Osteoblast (primary cell): ENCODE measurements at regions not wholly inside any gene's neighbourhood (a gene's known extent, or its start where the extent isn't known, plus 50 kb on each side); places are given as distances from the start of the nearest gene placed in this dataset.

Experiments used
- DNase-seq: peaks from one replicate; pipeline ENCODE4 v3.0.0; 2011; ENCODE audit warnings: low spot score, mixed read lengths; ENCODE audit not compliant: insufficient read length; ENCODE audit errors: missing footprints
- H2AFZ ChIP-seq: 2 replicates; pipeline ENCODE4 v1.6.0; 2011; ENCODE audit warnings: mild to moderate bottlenecking, low read length
- H3K27ac ChIP-seq: 2 replicates; pipeline ENCODE4 v1.5.1; 2011; ENCODE audit warnings: mild to moderate bottlenecking, low read depth, low read length, moderate library complexity
- H3K27me3 ChIP-seq: 2 replicates; pipeline ENCODE4 v1.6.0; 2012; ENCODE audit warnings: mild to moderate bottlenecking, control low read depth, inconsistent platforms, low read length, moderate library complexity; ENCODE audit not compliant: insufficient read depth
- H3K36me3 ChIP-seq: 2 replicates; pipeline ENCODE4 v1.5.1; 2011; ENCODE audit warnings: mild to moderate bottlenecking, low read length, control low read depth, moderate library complexity; ENCODE audit not compliant: insufficient read depth
- H3K4me1 ChIP-seq: 2 replicates; pipeline ENCODE4 v1.5.1; 2011; ENCODE audit warnings: mild to moderate bottlenecking, low read length, control low read depth, moderate library complexity; ENCODE audit not compliant: insufficient read depth
- H3K4me2 ChIP-seq: 2 replicates; pipeline ENCODE4 v1.6.0; 2011; ENCODE audit warnings: mild to moderate bottlenecking, low read length; ENCODE audit not compliant: insufficient read depth
- H3K4me3 ChIP-seq: fragments of 200-600 bp; sonication (generic); 3 replicates; pipeline ENCODE4 v1.5.1; 2012; ENCODE audit warnings: mild to moderate bottlenecking, low read length, inconsistent platforms; ENCODE audit not compliant: insufficient read depth
- H3K79me2 ChIP-seq: 2 replicates; pipeline ENCODE4 v1.6.0; 2012; ENCODE audit warnings: mild to moderate bottlenecking, low read length, control low read depth, inconsistent platforms; ENCODE audit not compliant: insufficient read depth
- H3K9me3 ChIP-seq: 2 replicates; pipeline ENCODE4 v1.5.1; 2011; ENCODE audit warnings: low read depth, low read length, control low read depth
- H4K20me1 ChIP-seq: 2 replicates; pipeline ENCODE4 v1.6.0; 2012; ENCODE audit warnings: mild to moderate bottlenecking, low read length, control low read depth; ENCODE audit not compliant: insufficient read depth
- TF ChIP-seq, protein P1 (sequence below): IDR thresholded peaks from 2 replicates; pipeline ENCODE4 v1.5.1; 2011; ENCODE audit warnings: mild to moderate bottlenecking, low read depth, low read length, moderate library complexity; ENCODE audit errors: extremely low read depth

DNA sequence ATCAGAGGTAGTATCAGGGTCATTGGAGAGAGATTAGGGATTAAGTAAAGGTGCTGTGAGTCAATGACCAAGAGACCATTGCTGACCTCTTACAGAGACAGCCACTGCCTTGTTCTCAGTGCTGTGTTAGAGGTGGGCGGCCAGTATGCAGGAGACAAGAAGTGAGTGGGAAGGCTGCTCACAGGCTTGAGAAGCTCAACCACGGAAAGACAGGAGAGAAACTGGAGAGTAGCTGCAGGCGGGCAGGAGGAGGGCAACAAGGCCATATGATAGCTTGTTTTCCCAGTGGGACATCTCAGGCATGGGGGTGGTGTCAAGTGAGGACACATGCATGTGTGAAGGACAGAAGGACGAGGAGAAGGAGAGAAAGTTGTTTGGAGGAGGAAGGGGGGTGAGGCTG lies 237.3 kb downstream of the PDCD6IP start:
- H3K79me2 ChIP-seq, result no peaks in the 10 kb centered on the region
- no peak overlapping the region for H3K27ac ChIP-seq
- H3K4me3 ChIP-seq, result no peak overlapping the region
- peak overlapping the region; percentile 22 for H2AFZ ChIP-seq
- no peaks in the 10 kb centered on the region for H3K4me1 ChIP-seq
- no peaks in the 10 kb centered on the region for H3K36me3 ChIP-seq
- DNase-seq, result peak; percentile 41
- H3K9me3 ChIP-seq, result no peaks in the 10 kb centered on the region
- H3K4me2 ChIP-seq, result no peak overlapping the region
- no peaks in the 10 kb centered on the region for H3K27me3 ChIP-seq
- no peaks in the 10 kb centered on the region for H4K20me1 ChIP-seq
- TF ChIP-seq, protein P1, sequence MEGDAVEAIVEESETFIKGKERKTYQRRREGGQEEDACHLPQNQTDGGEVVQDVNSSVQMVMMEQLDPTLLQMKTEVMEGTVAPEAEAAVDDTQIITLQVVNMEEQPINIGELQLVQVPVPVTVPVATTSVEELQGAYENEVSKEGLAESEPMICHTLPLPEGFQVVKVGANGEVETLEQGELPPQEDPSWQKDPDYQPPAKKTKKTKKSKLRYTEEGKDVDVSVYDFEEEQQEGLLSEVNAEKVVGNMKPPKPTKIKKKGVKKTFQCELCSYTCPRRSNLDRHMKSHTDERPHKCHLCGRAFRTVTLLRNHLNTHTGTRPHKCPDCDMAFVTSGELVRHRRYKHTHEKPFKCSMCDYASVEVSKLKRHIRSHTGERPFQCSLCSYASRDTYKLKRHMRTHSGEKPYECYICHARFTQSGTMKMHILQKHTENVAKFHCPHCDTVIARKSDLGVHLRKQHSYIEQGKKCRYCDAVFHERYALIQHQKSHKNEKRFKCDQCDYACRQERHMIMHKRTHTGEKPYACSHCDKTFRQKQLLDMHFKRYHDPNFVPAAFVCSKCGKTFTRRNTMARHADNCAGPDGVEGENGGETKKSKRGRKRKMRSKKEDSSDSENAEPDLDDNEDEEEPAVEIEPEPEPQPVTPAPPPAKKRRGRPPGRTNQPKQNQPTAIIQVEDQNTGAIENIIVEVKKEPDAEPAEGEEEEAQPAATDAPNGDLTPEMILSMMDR, result no peak

DNA sequence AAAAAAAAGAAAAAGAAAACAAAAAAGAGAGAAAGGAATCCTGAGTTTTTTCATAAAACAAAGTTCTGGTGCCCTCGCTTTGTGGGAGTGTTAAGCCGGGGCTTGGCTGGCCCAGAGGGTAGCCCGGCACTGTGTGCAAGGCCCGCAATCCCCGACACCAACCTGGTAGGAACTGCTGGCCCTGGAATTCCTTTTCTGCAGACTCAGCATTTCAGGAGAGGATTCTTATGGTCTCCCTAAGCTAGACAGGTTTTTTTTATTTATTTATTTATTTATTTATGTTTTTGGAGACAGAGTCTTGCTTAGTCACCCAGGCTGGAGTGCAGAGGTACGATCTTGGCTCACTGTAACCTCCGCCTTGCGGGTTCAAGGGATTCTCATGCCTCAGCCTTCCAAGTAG lies 238.8 kb downstream of the PDCD6IP start:
- H3K9me3 ChIP-seq, result no peaks in the 10 kb centered on the region
- H3K4me3 ChIP-seq, result no peak overlapping the region
- no peaks in the 10 kb centered on the region for H3K4me1 ChIP-seq
- no peak overlapping the region for H3K4me2 ChIP-seq
- no peak overlapping the region for H2AFZ ChIP-seq
- H4K20me1 ChIP-seq, result no peaks in the 10 kb centered on the region
- TF ChIP-seq, protein P1, result no peak
- no peak for DNase-seq
- H3K79me2 ChIP-seq, result no peaks in the 10 kb centered on the region
- no peaks in the 10 kb centered on the region for H3K36me3 ChIP-seq
- no peaks in the 10 kb centered on the region for H3K27me3 ChIP-seq
- no peak overlapping the region for H3K27ac ChIP-seq

DNA sequence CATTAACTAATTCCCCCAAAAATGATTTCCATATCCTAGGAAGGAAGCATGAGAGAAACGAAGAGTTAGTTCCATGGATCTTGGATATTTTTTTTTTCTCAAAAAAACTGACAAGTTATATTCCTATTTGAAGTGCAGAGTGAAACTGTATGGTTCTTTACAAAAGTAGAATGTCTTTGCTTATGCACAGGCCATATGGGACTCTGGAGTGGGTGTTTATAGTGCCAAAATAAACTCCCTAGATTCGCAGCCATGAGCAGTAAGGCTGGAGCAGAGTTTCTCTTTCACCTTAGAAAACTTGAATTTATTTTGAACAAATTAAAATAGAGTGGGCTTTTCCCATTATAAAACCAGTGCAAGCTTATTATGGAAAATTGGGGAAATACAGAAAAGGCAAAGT lies 239.7 kb downstream of the PDCD6IP start:
- Histone ChIP-seq H3K4me2 (no peak overlapping the region), H3K27ac (no peak overlapping the region), H3K4me3 (no peak overlapping the region), H3K27me3 (no peaks in the 10 kb centered on the region), H3K4me1 (no peaks in the 10 kb centered on the region), H3K36me3 (no peaks in the 10 kb centered on the region), H2AFZ (no peak overlapping the region), H3K9me3 (no peaks in the 10 kb centered on the region), H3K79me2 (no peaks in the 10 kb centered on the region), H4K20me1 (no peaks in the 10 kb centered on the region)
- TF ChIP-seq, protein P1, result no peak
- DNase-seq, result peak; percentile 31

DNA sequence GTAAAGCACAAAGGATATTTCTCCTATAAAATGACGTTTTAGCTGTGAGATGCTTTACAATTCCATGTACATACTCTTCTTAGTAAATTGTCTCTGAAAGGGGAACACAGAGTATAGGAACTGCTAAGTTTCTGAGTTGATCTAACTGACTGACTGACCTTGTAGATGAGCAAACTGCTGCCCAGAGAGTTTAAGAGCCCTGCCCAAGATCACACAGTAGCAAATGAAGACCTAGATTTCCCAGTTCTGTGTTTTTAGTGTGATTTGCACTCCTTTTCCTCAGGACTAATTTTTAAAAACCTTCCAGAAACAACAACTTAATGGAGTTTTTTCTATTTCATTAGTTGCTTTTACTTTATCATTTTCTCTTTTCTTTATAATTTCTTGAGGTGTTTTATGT lies 247.7 kb downstream of the PDCD6IP start:
- Histone ChIP-seq H4K20me1 (no peaks in the 10 kb centered on the region), H3K27me3 (peaks cover 7% of the 10 kb centered on the region), H3K4me1 (no peaks in the 10 kb centered on the region), H2AFZ (no peak overlapping the region), H3K27ac (no peak overlapping the region), H3K4me3 (no peak overlapping the region), H3K4me2 (no peak overlapping the region), H3K36me3 (no peaks in the 10 kb centered on the region), H3K9me3 (no peaks in the 10 kb centered on the region), H3K79me2 (no peaks in the 10 kb centered on the region)
- TF ChIP-seq, protein P1, result no peak
- DNase-seq, result no peak
